MM.1S (cell line): ENCODE measurements at regions not wholly inside any gene's neighbourhood (a gene's known extent, or its start where the extent isn't known, plus 50 kb on each side); places are given as distances from the start of the nearest gene placed in this dataset.

Experiments used
- CTCF ChIP-seq: fragments of 300-600 bp; sonication (generic); IDR thresholded peaks from 2 replicates; pipeline ENCODE4 v1.5.1; 2016; ENCODE audit warnings: antibody characterized with exemption, low read length, mixed read lengths
- EZH2 ChIP-seq: fragments of 300-600 bp; sonication (generic); optimal IDR thresholded peaks from 2 replicates; pipeline ENCODE3; 2017; ENCODE audit warnings: low read depth, mild to moderate bottlenecking, antibody characterized with exemption, low read length, mixed read lengths
- EZH2phosphoT487 ChIP-seq: fragments of 300-600 bp; sonication (generic); IDR thresholded peaks from 2 replicates; pipeline ENCODE4 v1.6.1; 2018; ENCODE audit warnings: antibody characterized with exemption, low read length

GRCh38 chr20:9945408-9945807, 89.4 kb upstream of the ANKEF1 start:
- TF ChIP-seq EZH2phosphoT487: no peak
- no peak for TF ChIP-seq CTCF
- TF ChIP-seq EZH2: no peak
